Embryonic facial prominence (tissue), 1 donor: ENCODE measurements at regions not wholly inside any gene's neighbourhood (a gene's known extent, or its start where the extent isn't known, plus 50 kb on each side); places are given as distances from the start of the nearest gene placed in this dataset.

ENCODE experiments used
- DNase-seq: peaks from one replicate; pipeline ENCODE4 v3.0.0-alpha.2; 2016; ENCODE audit errors: extremely low spot score

DNA sequence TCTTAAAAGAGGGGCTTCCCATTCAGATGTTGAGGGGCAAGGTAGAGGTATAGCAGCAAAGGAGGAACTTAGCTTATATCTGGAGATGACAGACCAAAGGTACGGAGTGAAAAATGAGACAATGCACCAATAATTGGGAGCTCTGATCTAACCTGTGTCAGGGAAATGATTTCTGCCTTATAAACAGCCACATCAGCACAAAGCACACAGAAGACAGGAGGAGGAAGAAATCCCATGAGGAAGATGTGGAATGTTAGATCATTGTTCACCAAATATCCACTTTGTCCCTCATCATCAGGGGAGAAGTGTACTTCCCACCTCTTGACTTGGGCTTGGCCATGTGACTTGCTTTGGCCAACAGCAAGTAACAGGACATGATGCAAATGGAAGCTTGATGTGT lies 93.7 kb upstream of the WSCD2 start:
- no peak for DNase-seq

GRCh38 chr12:108037960-108038359 lies 91.1 kb upstream of the WSCD2 start:
- DNase-seq, result no peak

- no peak for DNase-seq
Observed at GRCh38 chr12:108039794-108040193, 89.3 kb upstream of the WSCD2 start.

- DNase-seq, result no peak
Observed at GRCh38 chr12:108040947-108041346, 88.1 kb upstream of the WSCD2 start.

GRCh38 chr12:108043286-108043685 lies 85.8 kb upstream of the WSCD2 start:
- DNase-seq, result no peak

DNA sequence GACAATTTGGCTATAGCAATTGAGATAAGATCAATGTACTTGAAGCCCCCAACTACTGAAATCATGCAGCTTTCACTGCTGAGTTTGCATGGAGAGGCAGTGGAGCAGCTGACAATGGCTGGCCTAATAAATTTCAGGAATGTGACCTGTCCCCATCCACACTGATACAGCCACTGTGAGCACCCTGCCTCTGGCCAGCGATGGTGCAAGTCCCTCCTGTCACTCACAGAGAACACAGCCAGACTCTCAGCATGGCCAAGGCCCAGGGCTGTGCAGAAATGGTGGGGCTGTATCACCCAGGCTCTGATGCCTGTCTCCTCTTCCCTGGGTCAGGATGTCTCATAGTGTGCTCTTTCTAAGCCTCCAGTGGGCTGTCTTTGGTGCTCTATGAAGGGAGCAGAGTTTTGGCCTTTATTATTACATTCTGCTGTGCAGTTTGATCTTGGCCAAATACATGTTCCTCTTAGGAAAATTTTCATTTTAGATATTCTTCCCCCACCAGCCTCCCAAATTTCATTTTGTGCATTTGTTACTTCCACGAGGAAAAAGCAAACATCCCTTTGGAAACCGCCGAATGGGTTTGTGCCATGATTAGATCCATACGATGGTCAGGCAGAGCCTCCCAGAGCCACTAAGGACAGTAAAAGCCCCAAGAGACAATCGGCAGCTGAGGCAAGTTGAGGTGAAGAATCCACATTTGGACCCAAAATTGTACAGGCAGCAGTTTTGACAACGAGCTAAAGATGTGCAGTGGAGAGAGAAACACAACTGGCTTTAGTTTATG lies 85.1 kb upstream of the WSCD2 start:
- no peak for DNase-seq

GRCh38 chr12:108046135-108046534 lies 83.0 kb upstream of the WSCD2 start:
- DNase-seq, result no peak

GRCh38 chr12:108046650-108047049 lies 82.4 kb upstream of the WSCD2 start:
- DNase-seq, result no peak

DNA sequence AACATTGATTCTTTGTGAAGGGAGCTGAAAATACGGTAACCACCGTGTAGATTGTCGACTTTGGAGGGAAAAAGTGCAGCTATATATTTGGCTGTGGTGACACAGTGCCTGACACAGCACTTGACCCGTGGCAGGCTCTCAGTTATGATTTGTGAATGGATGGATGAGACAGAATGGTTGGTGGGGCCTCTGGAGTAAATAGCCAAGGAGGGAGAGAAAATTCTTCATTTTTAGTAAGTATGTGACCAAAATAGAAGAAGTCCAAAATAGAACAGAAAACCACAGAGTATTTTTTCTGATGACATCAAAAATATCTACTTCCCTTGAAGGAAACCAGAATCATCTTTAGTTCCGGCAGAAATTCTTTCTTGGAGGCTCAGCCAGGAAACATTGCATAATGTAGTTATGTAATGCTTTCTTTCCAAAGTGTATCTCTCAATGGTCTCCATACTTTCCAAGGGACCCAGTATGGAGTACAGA lies 82.0 kb upstream of the WSCD2 start:
- peak; percentile 26 for DNase-seq

GRCh38 chr12:108048686-108049085 lies 80.4 kb upstream of the WSCD2 start:
- no peak for DNase-seq

DNA sequence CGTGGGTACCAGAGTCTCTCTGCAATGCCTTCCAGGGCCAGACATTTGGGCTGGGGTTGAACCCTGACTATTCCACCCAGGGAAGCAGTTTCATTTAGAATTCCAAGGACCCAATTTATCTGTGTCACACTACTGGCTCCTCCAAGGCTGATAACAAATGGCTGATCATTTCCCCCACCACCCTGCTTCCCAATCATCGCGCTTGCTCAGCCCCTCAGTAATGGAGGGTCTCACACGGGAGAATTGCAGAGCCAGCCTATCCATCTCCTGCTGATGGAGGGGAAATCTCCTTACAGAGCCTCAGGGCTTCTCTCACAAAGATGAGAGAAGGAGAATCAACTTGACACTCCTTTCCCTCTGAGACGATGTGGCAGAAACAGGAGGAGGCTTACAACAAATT lies 78.4 kb upstream of the WSCD2 start:
- DNase-seq, result no peak

DNA sequence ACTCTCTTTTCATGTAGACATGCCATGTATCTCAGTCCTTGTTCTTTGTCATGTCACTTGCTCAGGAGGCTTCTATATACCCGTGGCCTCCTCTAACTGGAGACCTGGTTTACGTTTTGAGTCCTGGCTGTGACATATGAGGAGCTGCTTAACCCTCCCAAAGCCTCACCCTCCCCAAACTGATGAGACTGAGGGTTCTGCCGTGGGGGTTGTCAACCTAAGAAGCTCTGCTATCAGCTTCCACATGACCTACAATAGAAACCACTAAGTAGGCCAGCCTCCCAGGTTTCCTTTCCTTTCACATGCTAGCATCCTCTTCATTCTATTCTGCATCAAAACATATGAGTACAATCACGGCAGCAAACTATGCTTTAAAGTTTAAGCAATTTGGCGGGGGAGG lies 76.8 kb upstream of the WSCD2 start:
- no peak for DNase-seq

GRCh38 chr12:108053512-108053911 lies 75.6 kb upstream of the WSCD2 start:
- DNase-seq, result no peak

- DNase-seq, result no peak
Observed at GRCh38 chr12:108054496-108054895, 74.6 kb upstream of the WSCD2 start.

DNA sequence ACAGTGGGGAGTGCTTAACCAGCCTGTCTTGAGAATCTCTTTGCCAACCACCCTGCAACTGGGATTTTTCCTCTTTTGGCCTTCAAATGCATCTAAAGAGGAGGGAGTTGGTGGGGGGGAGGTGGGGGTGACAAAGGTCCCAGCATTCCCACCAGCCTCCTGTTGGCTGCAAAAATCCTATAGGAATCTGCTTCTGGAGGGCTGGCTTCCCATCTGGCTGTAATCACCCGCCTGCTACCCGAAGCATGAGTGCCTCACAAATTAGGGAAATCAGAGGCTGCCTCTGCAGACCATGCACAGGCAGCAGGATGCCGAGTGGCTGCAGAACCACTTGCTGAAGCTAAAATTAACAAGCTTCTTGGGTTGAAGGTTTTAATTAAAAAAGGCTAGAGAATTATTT lies 73.9 kb upstream of the WSCD2 start:
- DNase-seq, result no peak

- DNase-seq, result no peak
Observed at GRCh38 chr12:108060067-108060466, 69.0 kb upstream of the WSCD2 start.

DNA sequence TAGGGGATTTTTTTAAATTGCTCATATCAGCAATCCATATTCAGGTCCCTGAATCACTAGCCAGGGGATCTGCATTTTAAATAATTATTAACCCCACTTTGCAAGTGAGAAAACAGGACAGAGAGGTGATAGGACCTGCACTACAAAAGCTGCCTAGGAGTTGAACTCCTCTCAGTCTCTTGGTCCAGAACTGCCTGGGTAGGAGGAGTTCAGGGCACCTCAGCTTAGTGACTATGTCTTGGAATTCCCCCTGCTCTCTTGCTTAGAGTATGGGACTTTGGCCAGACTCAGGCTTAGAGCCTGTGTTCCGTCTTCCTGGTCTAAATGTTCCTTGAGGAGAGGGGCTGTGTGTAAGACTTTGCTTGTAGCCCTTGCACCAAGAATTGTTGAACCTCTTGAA lies 68.2 kb upstream of the WSCD2 start:
- DNase-seq, result no peak

- no peak for DNase-seq
Observed at GRCh38 chr12:108063192-108063591, 65.9 kb upstream of the WSCD2 start.

DNA sequence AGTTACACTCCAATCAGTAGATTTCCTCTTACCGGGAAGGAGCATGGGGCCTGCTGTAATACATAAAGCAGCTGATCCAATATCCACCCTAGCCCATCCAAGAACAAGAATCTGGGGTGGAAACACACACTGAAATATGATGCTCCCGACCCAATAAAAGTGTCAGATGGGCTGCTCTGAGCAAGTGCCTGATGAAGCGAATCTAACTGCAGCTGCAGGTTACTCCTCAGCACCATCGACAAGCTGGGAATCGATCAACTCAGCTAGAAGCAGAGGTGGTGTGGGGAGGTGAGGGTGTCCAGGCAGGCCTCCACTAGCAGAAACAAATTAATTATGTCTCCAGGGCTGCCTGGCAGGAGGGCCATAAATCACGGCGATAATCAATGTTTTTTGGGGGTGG lies 64.0 kb upstream of the WSCD2 start:
- no peak for DNase-seq

- no peak for DNase-seq
Observed at GRCh38 chr12:108066583-108067577, 62.2 kb upstream of the WSCD2 start.

DNA sequence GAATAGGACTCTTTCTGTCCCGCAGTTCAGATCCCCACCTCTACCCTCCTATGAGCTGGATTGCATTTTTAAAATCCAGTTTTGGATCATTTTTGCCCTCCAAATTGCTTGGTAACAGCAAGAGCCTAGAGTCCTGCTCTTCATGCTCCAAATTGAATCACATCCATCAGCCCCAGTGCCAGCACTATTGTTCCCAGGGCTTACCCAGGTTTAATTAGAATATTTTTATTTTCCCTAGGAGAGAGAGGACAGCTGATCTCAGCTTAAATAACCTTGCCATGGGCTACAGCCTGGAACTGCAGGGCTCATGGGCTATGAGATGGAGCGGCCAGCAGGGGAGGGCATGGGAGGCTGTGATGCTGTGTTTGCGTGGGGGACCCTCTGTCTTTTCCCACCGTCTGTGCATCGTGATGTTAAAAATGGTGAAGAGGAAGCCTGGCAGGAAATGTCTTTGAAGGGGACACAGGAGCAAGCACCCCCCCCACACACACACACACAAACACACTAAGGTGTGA lies 59.4 kb upstream of the WSCD2 start:
- no peak for DNase-seq

DNA sequence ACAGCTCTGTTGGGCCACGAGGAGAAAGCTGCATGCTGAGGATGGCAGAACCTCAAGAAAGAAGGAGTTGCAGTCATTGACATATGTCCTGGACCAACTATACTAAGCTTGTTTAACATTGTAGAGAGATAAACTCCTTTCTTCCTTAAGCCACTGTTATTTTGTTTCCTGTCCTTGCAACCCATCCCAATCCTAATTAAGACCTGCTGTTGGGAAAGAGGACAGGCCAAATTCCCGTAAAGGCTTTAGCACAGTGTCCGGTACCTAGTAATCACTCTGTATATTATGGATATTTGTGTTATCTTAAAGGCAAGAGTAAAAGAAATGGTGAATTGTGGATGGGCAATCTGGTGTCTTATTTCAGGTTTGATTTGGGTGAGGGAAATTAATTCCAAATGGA lies 53.5 kb upstream of the WSCD2 start:
- DNase-seq, result no peak

DNA sequence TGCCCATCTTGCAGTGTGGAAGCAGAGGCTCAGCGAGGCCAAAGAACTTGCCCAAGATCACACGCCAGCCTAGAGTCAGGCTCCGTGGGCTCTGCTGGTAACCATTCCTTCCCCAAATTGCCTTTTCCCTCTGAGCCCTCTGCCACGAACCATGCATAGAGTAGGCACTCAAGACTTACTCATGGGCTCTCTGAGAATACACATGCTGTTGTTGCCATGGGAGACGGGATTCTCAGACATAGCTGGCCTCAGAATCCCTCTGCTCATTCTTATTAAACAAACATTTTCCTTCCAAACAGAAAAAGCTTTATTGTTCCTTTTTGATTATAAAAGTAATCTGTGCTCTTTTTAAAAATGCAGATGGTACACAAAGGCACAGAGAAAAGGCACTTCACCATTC lies 52.5 kb upstream of the WSCD2 start:
- no peak for DNase-seq
